ENCODE measurements at regions not wholly inside any gene's neighbourhood (a gene's known extent, or its start where the extent isn't known, plus 50 kb on each side); places are given as distances from the start of the nearest gene placed in this dataset.
A peak's percentile ranks its signal among the peaks of the same experiment; 100 is the strongest.

DNA sequence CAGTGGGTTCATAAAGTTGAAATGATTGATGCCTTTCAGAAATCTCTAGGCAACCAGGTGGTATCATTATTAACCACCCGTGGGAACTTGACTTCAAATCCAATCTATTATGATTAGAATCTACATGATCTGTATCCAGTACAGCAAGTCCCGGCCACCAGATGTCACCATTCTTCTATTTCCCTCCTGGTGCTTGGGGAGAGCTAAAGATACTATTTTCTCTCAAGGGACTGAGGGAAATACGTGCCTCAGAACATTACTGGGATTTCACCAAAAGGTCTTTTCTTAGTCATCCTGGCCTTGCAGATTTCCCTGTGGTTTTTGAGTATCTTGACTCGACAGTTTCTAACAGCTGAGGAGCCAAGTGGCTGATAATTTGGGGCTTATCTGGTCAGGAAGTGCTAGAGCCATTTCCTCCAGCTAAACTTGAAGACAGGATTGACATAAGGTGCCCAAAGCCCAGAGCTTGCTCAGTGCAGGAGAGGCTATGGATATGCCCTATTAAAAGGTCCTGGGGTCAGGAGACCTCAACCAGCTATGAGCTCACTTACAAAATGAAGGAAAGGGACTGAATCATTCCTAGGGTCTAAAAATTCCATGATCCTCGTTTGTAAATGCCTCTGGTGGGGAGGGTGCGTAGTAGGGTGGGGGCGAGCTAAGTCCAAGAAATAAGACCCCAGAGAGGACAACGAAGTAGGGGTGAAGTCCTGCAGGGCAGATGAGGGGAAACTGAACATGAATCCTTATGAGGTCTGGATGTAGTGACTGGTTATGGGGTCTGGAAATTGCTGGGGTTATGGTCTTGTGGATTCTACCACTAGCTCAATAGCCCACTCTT is 135.4 kb upstream of the MGAT5 start (continued):
- TF ChIP-seq MECOM (CRISPR knock-in tag; IDR thresholded peaks at IDR 0.05) (0 out of 2 replicates have a peak, but pooled peaks have one; percentile 29), GABPB2 (CRISPR knock-in tag; conservative IDR thresholded peaks at IDR 0.05) (no peak), CEBPZ (IDR thresholded peaks at IDR 0.05; ENCODE audit: borderline replicate concordance, low read depth, low read length) (no peak), ZNF197 (CRISPR knock-in tag; IDR thresholded peaks at IDR 0.05; ENCODE audit: low read depth) (peak; percentile 90; the same call in 1 of the 2 replicates), ZC3H11A (IDR thresholded peaks at IDR 0.05; ENCODE audit: low read depth, low read length) (0 out of 2 replicates have a peak, but pooled peaks have one; percentile 57), SMAD2 (IDR thresholded peaks at IDR 0.05; ENCODE audit: low read depth, low read length) (no peak), HLTF (IDR thresholded peaks at IDR 0.05) (peak; percentile 91), FOXP1 (CRISPR knock-in tag; IDR thresholded peaks at IDR 0.05) (no peak), BRD4 (IDR thresholded peaks at IDR 0.05) (no peak), ZNF780A (CRISPR knock-in tag; IDR thresholded peaks at IDR 0.05) (no peak)
- TF ChIP-seq, protein P1, sequence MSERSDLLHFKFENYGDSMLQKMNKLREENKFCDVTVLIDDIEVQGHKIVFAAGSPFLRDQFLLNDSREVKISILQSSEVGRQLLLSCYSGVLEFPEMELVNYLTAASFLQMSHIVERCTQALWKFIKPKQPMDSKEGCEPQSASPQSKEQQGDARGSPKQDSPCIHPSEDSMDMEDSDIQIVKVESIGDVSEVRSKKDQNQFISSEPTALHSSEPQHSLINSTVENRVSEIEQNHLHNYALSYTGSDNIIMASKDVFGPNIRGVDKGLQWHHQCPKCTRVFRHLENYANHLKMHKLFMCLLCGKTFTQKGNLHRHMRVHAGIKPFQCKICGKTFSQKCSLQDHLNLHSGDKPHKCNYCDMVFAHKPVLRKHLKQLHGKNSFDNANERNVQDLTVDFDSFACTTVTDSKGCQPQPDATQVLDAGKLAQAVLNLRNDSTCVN (CRISPR knock-in tag; IDR thresholded peaks at IDR 0.05) = no peak
- TF ChIP-seq, protein P2, sequence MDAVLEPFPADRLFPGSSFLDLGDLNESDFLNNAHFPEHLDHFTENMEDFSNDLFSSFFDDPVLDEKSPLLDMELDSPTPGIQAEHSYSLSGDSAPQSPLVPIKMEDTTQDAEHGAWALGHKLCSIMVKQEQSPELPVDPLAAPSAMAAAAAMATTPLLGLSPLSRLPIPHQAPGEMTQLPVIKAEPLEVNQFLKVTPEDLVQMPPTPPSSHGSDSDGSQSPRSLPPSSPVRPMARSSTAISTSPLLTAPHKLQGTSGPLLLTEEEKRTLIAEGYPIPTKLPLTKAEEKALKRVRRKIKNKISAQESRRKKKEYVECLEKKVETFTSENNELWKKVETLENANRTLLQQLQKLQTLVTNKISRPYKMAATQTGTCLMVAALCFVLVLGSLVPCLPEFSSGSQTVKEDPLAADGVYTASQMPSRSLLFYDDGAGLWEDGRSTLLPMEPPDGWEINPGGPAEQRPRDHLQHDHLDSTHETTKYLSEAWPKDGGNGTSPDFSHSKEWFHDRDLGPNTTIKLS (IDR thresholded peaks at IDR 0.05; ENCODE audit: borderline replicate concordance, low read depth) = peak; percentile 58; the same call in 1 of the 2 replicates
- TF ChIP-seq, protein P3, sequence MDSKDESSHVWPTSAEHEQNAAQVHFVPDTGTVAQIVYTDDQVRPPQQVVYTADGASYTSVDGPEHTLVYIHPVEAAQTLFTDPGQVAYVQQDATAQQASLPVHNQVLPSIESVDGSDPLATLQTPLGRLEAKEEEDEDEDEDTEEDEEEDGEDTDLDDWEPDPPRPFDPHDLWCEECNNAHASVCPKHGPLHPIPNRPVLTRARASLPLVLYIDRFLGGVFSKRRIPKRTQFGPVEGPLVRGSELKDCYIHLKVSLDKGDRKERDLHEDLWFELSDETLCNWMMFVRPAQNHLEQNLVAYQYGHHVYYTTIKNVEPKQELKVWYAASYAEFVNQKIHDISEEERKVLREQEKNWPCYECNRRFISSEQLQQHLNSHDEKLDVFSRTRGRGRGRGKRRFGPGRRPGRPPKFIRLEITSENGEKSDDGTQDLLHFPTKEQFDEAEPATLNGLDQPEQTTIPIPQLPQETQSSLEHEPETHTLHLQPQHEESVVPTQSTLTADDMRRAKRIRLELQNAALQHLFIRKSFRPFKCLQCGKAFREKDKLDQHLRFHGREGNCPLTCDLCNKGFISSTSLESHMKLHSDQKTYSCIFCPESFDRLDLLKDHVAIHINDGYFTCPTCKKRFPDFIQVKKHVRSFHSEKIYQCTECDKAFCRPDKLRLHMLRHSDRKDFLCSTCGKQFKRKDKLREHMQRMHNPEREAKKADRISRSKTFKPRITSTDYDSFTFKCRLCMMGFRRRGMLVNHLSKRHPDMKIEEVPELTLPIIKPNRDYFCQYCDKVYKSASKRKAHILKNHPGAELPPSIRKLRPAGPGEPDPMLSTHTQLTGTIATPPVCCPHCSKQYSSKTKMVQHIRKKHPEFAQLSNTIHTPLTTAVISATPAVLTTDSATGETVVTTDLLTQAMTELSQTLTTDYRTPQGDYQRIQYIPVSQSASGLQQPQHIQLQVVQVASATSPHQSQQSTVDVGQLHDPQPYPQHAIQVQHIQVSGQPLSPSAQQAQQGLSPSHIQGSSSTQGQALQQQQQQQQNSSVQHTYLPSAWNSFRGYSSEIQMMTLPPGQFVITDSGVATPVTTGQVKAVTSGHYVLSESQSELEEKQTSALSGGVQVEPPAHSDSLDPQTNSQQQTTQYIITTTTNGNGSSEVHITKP (IDR thresholded peaks at IDR 0.05; ENCODE audit: partially characterized antibody) = peak; percentile 29
- TF ChIP-seq, protein P4, sequence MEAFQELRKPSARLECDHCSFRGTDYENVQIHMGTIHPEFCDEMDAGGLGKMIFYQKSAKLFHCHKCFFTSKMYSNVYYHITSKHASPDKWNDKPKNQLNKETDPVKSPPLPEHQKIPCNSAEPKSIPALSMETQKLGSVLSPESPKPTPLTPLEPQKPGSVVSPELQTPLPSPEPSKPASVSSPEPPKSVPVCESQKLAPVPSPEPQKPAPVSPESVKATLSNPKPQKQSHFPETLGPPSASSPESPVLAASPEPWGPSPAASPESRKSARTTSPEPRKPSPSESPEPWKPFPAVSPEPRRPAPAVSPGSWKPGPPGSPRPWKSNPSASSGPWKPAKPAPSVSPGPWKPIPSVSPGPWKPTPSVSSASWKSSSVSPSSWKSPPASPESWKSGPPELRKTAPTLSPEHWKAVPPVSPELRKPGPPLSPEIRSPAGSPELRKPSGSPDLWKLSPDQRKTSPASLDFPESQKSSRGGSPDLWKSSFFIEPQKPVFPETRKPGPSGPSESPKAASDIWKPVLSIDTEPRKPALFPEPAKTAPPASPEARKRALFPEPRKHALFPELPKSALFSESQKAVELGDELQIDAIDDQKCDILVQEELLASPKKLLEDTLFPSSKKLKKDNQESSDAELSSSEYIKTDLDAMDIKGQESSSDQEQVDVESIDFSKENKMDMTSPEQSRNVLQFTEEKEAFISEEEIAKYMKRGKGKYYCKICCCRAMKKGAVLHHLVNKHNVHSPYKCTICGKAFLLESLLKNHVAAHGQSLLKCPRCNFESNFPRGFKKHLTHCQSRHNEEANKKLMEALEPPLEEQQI (IDR thresholded peaks at IDR 0.05) = peak; percentile 89
